Mammary epithelial cell (primary cell): ENCODE measurements at regions not wholly inside any gene's neighbourhood (a gene's known extent, or its start where the extent isn't known, plus 50 kb on each side); places are given as distances from the start of the nearest gene placed in this dataset.

Experiments
- EZH2 ChIP-seq: IDR thresholded peaks from 2 replicates; pipeline ENCODE4 v1.6.1; 2012; ENCODE audit warnings: low read length, inconsistent platforms, borderline replicate concordance
- TF ChIP-seq, protein P1 (sequence below), 2 donors: IDR thresholded peaks in 1 of 2; conservative IDR thresholded peaks in 1 of 2; 2 replicates each; pipeline ENCODE4 v1.5.1; 2011 to 2012; ENCODE audit warnings: inconsistent platforms in 2 of 2, low read length in 2 of 2, mild to moderate bottlenecking in 2 of 2, control low read depth in 1 of 2, low read depth in 1 of 2; ENCODE audit not compliant: insufficient read depth in 1 of 2; ENCODE audit errors: extremely low read depth in 1 of 2

DNA sequence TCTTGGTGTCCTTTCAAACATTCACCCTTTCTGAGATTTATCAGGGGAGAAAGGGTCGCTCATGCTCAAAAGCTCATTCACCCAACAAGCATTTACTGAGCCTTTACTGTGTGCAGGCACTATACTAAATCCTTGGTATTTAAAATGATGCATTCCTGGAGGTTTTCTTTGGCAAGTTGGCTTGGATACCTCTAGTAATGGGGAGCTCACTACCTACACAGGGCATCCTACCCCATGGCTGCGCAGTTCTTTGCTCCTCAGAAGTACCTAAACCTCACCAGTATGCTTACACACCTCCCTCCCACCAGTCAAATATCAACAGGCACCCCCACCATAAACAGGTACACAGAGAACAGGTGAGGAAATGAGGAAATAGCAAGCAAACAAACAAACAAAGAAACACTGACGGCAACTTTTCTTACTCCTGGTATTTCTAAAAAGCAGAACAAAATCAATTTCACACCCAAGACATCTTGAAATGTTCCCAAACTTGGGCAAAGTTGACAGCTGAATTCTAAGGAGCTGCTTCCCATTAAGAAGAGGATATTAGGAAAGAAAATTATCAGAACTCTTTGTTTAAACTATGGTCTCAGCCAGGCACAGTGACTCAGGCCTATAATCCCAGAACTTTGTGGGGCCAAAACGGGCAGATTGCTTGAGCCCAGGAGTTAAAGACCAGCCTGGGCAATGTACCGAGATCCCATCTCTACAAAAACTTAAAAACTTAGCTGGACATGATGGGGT, 104.8 kb downstream of the PSMG1 start:
- TF ChIP-seq, protein P1, sequence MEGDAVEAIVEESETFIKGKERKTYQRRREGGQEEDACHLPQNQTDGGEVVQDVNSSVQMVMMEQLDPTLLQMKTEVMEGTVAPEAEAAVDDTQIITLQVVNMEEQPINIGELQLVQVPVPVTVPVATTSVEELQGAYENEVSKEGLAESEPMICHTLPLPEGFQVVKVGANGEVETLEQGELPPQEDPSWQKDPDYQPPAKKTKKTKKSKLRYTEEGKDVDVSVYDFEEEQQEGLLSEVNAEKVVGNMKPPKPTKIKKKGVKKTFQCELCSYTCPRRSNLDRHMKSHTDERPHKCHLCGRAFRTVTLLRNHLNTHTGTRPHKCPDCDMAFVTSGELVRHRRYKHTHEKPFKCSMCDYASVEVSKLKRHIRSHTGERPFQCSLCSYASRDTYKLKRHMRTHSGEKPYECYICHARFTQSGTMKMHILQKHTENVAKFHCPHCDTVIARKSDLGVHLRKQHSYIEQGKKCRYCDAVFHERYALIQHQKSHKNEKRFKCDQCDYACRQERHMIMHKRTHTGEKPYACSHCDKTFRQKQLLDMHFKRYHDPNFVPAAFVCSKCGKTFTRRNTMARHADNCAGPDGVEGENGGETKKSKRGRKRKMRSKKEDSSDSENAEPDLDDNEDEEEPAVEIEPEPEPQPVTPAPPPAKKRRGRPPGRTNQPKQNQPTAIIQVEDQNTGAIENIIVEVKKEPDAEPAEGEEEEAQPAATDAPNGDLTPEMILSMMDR (conservative IDR thresholded peaks at IDR 0.05 in 1 of 2, IDR thresholded peaks at IDR 0.05 in 1 of 2; ENCODE audit: extremely low read depth in 1 of 2, insufficient read depth in 1 of 2, low read depth in 1 of 2, low read length in 2 of 2) = no peak
- no peak for TF ChIP-seq EZH2
